22Rv1 (cell line): ENCODE measurements at regions not wholly inside any gene's neighbourhood (a gene's known extent, or its start where the extent isn't known, plus 50 kb on each side); places are given as distances from the start of the nearest gene placed in this dataset.

Source experiments
- CTCF ChIP-seq: fragments of 450-650 bp; IDR thresholded peaks from 2 replicates; pipeline ENCODE4 v1.5.1; 2017; ENCODE audit warnings: mild to moderate bottlenecking
- ZFX ChIP-seq: fragments of 450-650 bp; IDR thresholded peaks from 2 replicates; pipeline ENCODE4 v1.6.1; 2017; ENCODE audit warnings: antibody characterized with exemption, borderline replicate concordance

DNA sequence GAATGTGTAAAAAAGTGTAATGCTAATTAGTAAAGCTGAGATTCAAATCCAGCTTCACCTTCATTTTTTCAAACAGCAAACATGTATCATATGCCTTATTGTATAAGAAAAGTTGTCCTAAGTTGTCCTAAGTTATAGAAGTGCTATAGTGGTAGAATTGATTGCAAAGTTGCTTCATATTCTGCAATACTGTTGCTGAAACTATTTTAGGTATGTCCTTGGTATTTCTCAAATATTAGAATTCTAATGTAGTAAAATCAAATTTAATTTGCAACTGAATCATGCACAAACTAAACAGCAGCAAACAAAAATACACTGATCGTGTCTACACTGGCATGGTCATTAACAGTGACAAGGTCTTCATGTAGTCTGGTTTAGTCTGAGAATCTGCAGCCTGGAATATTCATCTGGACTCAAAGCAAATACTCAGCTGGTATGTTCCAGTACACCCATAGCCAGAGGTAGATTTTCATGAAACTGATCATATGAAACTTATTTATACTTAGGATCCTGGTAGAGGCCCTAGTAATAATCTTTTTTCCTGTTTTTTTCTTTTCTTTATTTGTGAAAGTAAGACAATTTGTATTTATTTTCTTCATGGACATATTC lies 555.6 kb upstream of the ZEB2 start:
- TF ChIP-seq CTCF (no peak), ZFX (no peak)
